Mesodermal cell (in vitro differentiated cells): ENCODE measurements at regions not wholly inside any gene's neighbourhood (a gene's known extent, or its start where the extent isn't known, plus 50 kb on each side); places are given as distances from the start of the nearest gene placed in this dataset.

ENCODE experiments used
- H3K27ac ChIP-seq: 2 replicates; pipeline ENCODE4 v1.7.0; 2013; ENCODE audit warnings: mild to moderate bottlenecking, low read depth, low read length, moderate library complexity; ENCODE audit not compliant: severe bottlenecking
- H3K36me3 ChIP-seq: 2 replicates; pipeline ENCODE4 v1.7.1; 2013; ENCODE audit warnings: mild to moderate bottlenecking, low read length, moderate library complexity; ENCODE audit not compliant: control insufficient read depth, insufficient read depth
- H3K4me1 ChIP-seq: one replicate; pipeline ENCODE4 v1.7.1; 2013; ENCODE audit warnings: mild to moderate bottlenecking, low read length; ENCODE audit not compliant: insufficient read depth, control insufficient read depth, poor library complexity, severe bottlenecking
- H3K4me3 ChIP-seq: 2 replicates; pipeline ENCODE4 v1.7.0; 2013; ENCODE audit warnings: low read length, control low read depth, mild to moderate bottlenecking; ENCODE audit not compliant: insufficient read depth, poor library complexity, severe bottlenecking; ENCODE audit errors: extremely low read depth
- H3K9me3 ChIP-seq: 2 replicates; pipeline ENCODE4 v1.7.1; 2013; ENCODE audit warnings: mild to moderate bottlenecking, low read length, moderate library complexity; ENCODE audit not compliant: control insufficient read depth
- WGBS, 2 experiments: methylation state at CpG; one replicate each; pipeline ENCODE4 v1.1.5; 2013; ENCODE audit warnings: missing lambda C conversion rate in 2 of 2; ENCODE audit not compliant: insufficient coverage in 2 of 2; 5-methylcytosine and 5-hydroxymethylcytosine counted together

GRCh38 chr9:20030221-20030620, 241.4 kb upstream of the SLC24A2 start:
- no peak overlapping the region for H3K4me3 ChIP-seq
- no peaks in the 10 kb centered on the region for H3K36me3 ChIP-seq
- WGBS, 2 experiments, result 90 to 97% methylated on average over 3 to 4 of the region's 4 CpGs
- peaks cover 6% of the 10 kb centered on the region for H3K4me1 ChIP-seq
- no peaks in the 10 kb centered on the region for H3K9me3 ChIP-seq
- no peak overlapping the region for H3K27ac ChIP-seq

DNA sequence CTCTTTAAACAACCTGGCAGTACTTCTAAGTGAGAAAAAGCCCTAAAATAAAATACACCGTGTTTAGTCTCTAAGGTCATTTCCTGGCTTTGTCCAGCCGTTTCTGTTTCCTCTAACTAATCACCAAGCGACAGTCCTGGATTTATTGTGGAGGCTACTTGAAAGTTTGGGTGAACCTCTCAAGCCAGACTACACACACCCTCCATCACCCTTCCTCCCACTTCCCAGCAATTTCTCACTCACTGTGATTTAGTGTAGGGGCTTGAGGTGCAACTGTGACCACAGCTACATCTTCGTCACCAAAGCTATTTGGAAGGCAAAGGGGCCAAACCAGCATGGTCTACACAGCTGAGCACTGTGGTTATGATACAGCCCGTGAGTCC, 240.0 kb upstream of the SLC24A2 start:
- no peak overlapping the region for H3K4me3 ChIP-seq
- H3K36me3 ChIP-seq, result no peaks in the 10 kb centered on the region
- H3K27ac ChIP-seq, result peak overlapping the region; percentile 48
- H3K9me3 ChIP-seq, result no peaks in the 10 kb centered on the region
- WGBS, 2 experiments, result 76 to 100% methylated on average over 2 to 5 of the region's 5 CpGs
- H3K4me1 ChIP-seq, result peaks cover 13% of the 10 kb centered on the region

DNA sequence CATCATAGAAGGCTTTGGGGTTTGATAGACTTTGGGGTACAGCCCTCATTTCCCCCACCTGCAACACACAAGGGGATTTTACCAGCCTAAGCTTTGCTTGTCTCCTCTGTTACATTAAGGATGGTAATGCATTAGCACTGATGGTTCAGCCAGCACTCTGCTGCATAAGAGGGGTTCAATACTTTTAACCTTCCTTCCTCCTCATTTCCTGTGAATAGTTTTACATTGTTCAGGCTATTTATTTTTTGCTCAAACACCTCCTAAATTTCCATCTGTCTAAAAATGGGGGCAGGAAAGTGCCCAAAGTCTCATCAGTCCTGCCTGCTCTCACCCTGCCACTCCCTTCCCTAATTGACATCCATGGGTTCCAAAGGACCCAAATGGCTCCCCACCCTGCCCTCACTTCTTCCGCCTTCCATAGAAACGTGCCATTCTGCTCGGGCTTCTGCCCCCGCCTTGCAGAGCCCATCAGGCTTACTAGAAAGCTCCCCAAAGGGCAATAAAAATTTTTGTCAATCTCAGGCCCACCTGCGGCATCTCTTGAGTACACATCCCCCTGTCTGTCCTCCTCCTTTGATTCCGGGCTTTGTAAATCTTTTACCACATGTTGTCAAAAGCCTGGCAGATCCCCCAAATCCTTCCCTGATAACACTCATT, 239.5 kb upstream of the SLC24A2 start:
- Histone ChIP-seq H3K4me1 (peaks cover 18% of the 10 kb centered on the region), H3K36me3 (no peaks in the 10 kb centered on the region), H3K27ac (peak overlapping the region; percentile 48), H3K4me3 (no peak overlapping the region), H3K9me3 (no peaks in the 10 kb centered on the region)
- WGBS, 2 experiments, result 88 to 90% methylated on average over 5 to 6 of the region's 6 CpGs

GRCh38 chr9:20023961-20024571, 235.2 kb upstream of the SLC24A2 start:
- Histone ChIP-seq H3K9me3 (no peaks in the 10 kb centered on the region), H3K27ac (peak overlapping the region; percentile 87), H3K36me3 (no peaks in the 10 kb centered on the region), H3K4me1 (peaks cover 30% of the 10 kb centered on the region), H3K4me3 (no peak overlapping the region)
- 64 to 68% methylated on average over 7 to 8 of the region's 8 CpGs for WGBS, 2 experiments

DNA sequence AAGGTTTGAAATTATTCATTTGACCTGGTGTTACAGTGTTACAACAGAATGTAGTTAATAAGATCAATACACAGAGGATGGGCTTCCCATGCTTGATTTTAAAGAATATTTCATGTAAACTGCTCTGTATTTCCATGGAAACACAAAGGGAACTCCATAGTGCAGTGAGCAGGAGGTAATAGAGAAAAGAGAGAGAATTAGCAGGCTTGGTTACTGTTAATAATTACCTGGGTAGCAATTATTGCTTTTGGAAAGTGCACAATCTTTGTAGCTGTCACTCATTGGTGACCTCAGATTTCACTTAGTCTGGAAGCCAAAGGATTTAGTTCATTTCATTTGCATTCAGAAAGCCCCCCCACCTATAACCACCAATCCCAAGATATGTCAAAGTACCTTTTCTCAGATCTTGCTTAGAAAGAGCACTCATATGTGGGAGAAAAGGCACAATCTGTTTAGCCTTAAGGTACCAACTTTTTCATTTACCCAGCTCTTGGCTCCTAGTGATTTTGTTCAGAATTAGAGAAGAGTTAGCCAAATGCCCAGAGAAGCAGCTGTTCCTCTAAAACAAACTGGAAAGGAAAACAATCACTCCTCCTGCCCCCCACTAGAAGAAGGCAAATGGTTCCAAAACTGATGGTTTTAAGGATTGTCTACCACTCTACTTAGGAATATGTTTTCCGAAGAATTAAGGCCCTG, 234.5 kb upstream of the SLC24A2 start:
- no peaks in the 10 kb centered on the region for H3K9me3 ChIP-seq
- H3K4me1 ChIP-seq, result peaks cover 27% of the 10 kb centered on the region
- no peaks in the 10 kb centered on the region for H3K36me3 ChIP-seq
- 89% methylated on average over 1 of the region's 1 CpG; no CpG with 5 or more reads in 1 of the 2 experiments for WGBS, 2 experiments
- peak overlapping the region; percentile 87 for H3K27ac ChIP-seq
- H3K4me3 ChIP-seq, result no peak overlapping the region

DNA sequence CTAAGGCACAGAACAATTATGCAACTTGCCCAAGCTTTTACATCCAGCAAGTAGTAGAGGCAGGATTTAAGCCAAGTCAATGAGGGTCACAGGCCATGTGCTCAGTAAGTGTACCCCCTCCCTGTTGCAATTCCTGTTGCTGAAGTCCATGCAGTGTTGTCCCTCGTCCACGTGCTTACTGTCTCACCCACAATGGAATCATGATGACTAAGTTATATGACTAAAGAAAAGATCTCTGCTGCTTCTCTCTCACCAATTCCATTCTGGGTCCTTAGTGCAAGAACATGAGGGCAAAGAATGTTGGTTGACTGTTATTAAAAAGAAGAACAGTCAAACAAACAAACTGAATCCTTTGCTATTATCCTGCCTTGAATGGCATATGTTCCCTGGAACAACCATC, 233.6 kb upstream of the SLC24A2 start:
- Histone ChIP-seq H3K36me3 (no peaks in the 10 kb centered on the region), H3K4me1 (peaks cover 24% of the 10 kb centered on the region), H3K27ac (no peak overlapping the region), H3K9me3 (no peaks in the 10 kb centered on the region), H3K4me3 (no peak overlapping the region)
- WGBS, 2 experiments, result no CpG with 5 or more reads among the region's 2 CpGs

DNA sequence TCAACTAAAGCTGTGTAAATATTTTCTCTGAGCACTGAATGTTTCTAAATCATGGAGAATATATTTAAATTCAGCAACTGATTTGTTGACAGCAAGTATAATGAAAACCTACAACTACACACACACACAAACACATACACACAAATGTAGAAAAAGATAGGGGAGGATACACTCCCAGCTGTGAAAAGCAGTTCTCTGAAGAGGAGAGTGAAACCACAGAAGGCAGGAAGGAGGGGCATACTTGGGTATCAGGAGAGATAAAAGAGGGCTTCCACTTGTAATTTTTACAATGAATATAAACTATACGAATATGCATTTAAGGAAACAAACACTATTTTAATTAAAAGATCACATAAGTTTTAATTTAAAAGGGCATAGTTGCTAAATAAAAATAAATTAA, 227.8 kb upstream of the SLC24A2 start:
- Histone ChIP-seq H3K9me3 (no peaks in the 10 kb centered on the region), H3K4me1 (no peaks in the 10 kb centered on the region), H3K36me3 (no peaks in the 10 kb centered on the region), H3K27ac (no peak overlapping the region), H3K4me3 (no peak overlapping the region)
- no CpG with 5 or more reads among the region's 1 CpG for WGBS, 2 experiments

DNA sequence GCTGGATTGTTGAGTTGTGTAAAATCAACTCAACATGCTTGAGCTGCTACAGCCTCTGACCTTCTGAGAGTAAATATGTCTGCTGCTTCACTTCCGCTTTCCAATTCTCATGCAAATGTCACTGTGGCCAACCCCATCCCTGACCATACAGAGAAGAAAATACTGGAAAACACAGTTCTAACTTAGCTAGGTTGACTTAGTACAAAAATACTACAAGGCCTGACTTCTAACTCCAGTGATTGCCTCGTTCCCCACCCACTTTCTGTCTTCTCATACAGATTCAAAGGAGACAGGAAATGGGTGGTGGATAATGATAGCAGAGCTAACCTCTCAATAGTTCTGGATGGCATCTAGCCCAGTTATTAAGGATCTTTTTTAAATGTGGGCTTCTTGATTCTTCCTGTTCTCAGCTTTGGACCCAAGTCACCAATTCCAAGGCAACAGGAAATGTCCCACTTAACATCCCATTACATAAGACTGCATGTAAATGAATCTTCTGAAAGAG, 226.6 kb upstream of the SLC24A2 start:
- WGBS, 2 experiments, result 100% methylated on average over 1 of the region's 2 CpGs; no CpG with 5 or more reads in 1 of the 2 experiments
- Histone ChIP-seq H3K9me3 (no peaks in the 10 kb centered on the region), H3K4me1 (no peaks in the 10 kb centered on the region), H3K27ac (no peak overlapping the region), H3K4me3 (no peak overlapping the region), H3K36me3 (no peaks in the 10 kb centered on the region)

- 90 to 100% methylated on average over 1 to 2 of the region's 4 CpGs for WGBS, 2 experiments
- no peak overlapping the region for H3K4me3 ChIP-seq
- H3K4me1 ChIP-seq, result no peaks in the 10 kb centered on the region
- H3K9me3 ChIP-seq, result no peaks in the 10 kb centered on the region
- H3K27ac ChIP-seq, result no peak overlapping the region
- no peaks in the 10 kb centered on the region for H3K36me3 ChIP-seq
Observed at GRCh38 chr9:20014168-20014567, 225.3 kb upstream of the SLC24A2 start.

DNA sequence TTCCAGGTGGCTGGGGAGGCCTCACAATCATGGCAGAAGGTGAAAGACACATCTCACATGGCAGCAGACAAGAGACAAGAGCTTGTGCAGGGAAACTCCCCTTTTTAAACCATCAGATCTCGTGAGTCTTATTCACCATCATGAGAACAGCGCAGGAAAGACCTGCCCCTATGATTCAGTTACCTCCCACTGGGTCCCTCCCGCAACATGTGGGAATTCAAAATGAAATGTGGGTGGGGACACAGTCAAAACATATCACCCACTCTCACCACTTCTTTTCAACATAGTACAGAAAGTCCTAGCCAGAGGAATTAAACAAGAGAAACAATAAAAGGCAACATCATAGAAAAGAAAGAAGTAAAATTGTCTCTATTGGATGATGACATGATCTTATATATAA, 223.4 kb upstream of the SLC24A2 start:
- 95% methylated on average over 2 of the region's 3 CpGs; no CpG with 5 or more reads in 1 of the 2 experiments for WGBS, 2 experiments
- no peaks in the 10 kb centered on the region for H3K36me3 ChIP-seq
- no peaks in the 10 kb centered on the region for H3K9me3 ChIP-seq
- no peaks in the 10 kb centered on the region for H3K4me1 ChIP-seq
- H3K4me3 ChIP-seq, result no peak overlapping the region
- H3K27ac ChIP-seq, result no peak overlapping the region
